Daoy (cell line): ENCODE measurements at regions not wholly inside any gene's neighbourhood (a gene's known extent, or its start where the extent isn't known, plus 50 kb on each side); places are given as distances from the start of the nearest gene placed in this dataset.

Source experiments
- DNase-seq: peaks from one replicate; pipeline ENCODE4 v3.0.0-alpha.2; 2015; ENCODE audit warnings: low read depth

DNA sequence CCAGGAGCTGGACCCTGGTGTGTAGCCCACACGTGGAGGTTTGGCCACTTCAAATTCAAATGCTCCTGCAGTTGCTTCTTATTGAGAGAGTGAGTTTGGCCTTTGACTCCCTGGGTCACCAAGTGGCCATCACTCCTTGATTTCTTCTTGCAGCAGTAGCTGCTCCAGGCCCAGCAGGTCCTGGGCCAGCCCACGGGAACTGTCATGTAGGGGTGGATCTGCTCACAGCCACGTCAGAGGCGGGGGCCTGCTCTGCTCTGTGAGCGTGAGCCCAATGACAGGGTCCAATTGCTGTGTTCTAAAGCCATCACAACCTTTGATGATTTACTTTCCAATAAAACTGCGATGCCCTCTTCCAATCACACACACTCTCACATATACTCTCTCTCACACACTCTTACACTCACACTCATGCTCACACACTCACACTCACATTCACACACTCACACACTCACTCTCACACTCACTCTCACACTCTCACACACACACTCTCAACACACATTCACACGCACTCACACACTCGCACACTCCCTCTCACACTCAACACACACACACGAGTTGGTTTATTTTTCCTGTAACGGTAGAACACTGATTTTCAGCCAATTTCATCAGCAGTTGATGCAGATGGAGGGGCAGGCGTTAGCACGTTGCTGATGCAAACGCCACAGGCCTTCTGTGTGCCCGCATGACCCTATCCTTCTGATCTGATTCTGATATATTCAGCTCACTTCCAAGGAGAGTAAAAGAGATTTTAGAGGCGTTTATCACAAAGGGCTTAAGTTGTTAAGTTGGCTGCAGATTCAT, 210.7 kb upstream of the PPP2R2D start:
- DNase-seq: no peak

- DNase-seq: no peak
These were observed 210.0 kb upstream of the PPP2R2D start for GRCh38 chr10:131690805-131691239.

DNA sequence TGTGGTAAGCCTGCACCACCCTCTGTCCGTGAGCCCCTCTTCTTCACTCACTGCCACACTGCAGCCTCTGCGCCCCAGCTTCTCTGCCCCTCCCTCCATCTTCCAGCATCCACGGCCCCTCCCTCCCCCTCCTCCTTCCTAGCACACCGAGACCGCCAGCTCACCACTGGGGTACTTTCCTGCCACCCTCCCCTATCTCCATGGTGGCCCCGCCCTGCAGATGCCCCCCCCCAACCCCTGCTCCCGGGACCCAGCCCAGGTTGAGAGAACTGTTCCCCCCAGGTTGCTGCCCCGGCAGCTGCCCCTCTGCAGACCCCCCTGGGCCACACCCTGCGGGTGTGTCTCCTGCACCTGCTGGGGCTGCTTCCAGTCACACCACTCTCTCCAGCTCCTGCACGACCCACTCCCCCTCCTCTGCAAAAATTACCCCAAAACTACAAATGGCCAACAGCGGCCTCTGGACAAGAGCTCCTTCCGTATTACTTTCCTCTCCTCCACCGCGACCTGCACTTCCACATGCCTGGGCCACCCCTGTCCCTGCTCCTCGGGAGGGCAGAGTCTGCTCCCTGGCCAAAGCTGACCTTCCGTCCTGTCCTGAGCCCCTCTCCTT, 209.2 kb upstream of the PPP2R2D start:
- no peak for DNase-seq

DNA sequence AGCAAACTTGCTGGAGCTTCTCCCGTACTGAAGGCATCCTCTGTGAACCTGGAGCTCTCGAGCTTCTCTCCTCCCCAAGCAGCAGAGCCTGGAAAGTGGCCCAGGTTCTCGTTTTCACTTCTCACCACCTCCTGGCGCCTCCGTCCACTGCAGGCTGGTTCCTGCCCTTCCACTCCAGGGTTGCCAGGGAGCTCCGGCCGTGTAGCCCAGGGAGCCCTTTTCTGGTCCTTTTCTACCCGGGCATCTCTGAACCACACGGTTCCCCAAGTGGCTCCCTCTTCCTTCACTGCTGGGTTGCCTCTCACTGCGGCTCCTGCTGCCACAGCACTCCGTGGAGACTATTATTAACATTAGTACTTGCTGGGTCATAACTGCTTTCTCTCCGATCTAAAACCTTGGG, 208.6 kb upstream of the PPP2R2D start:
- DNase-seq: no peak

- DNase-seq: no peak
These were observed 208.0 kb upstream of the PPP2R2D start for GRCh38 chr10:131692686-131693334.

DNA sequence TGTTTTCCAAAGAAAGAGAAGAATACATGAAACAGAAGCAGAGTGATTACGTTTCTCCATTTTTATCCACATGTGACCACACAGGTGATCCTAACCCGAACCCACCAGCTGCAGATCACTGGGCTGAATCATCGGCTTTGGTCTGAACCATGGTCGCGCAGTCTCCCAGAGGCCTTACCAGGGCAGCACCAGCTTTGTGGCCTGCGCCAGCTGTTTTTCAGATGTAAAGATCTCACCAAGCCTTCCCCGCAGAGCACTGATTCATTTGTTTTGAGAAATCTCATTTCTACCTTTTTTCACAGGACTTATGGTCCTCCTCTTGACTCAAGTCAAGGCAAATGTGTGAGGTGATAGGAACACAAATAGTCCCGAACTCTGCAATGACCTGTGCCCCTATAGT, 207.0 kb upstream of the PPP2R2D start:
- no peak for DNase-seq

DNA sequence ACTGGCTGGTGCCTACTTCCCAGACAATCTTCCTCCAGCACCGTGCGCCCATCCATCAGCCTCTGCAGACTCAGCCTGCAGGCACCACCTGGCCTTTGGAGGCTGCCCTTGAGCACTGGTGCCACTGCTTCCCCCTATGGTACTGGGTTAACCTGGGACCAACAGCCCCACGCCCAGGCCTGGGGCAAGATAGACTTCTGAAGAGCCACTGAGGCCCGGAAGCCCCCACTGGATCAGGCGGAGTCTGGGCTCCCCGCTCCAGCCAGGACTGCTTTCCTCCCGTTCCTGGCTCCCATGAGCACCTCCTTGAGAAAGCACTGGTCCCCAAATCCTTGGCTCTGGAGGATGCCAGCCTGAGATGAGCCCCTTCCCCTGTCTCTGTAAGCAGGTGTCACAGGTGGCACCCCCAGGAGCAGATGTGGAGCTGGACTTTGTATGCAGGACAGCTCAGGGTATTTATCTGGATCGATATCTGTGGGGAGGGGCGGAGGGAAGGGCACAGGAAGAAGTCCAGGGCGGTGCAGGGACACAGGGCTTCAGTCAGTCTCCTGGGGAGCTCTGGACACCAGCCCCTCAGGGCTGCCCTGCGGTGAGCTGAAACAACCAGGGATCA, 206.5 kb upstream of the PPP2R2D start:
- no peak for DNase-seq

GRCh38 chr10:131694781-131695495, 205.9 kb upstream of the PPP2R2D start:
- no peak for DNase-seq

GRCh38 chr10:131695496-131696165, 205.2 kb upstream of the PPP2R2D start:
- no peak for DNase-seq

DNA sequence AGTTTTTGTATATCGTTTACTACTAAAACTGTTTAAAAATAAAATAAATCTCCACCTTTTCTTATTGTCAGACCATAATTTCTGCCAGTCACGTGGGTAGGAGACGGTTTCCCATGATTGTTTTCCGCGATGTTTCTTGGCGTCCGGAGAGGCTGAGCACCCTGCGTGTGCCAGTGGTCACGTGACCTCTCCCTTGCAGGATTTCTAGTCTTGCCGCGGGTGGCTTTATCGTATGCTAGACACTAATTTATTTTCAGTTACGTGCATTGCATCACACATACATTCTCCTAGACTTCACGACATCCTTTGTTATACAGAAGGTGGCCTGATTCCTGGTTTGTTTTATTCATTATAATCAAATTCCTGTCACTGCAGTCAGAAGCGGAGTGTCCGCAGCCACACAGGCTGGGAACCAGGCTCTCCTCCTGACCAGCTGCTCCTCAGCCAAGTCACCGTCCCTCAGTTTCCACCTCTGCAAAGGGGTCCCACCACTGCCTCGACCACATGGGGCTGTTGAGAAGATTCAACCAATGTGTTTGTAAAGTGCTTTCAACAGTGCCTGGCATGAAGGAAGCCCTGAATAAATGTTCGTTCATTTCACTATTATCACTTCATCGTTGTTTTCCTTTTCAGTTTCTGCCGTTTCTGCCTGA, 203.2 kb upstream of the PPP2R2D start:
- DNase-seq: no peak

- DNase-seq: no peak
These were observed 202.6 kb upstream of the PPP2R2D start for GRCh38 chr10:131698232-131698631.

DNA sequence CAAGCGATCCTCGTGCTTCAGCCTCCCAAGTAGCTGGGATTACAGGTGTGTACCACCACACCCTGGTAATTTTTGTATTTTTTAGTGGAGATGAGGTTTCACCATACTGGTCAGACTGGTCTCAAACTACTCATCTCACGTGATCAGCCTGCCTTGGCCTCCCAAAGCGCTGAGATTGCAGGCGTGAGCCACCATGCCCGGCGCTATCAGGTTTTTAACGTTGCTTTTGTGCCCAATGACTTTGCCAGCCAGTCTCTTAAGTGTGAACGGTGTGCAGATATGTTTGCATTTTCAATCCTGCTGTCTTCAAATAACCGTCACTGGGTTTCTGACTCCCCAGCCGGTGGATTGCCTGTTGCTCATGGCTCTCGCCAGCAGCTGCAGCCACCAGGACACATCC, 201.8 kb upstream of the PPP2R2D start:
- DNase-seq: no peak

- no peak for DNase-seq
These were observed 200.8 kb upstream of the PPP2R2D start for GRCh38 chr10:131700032-131700431.

DNA sequence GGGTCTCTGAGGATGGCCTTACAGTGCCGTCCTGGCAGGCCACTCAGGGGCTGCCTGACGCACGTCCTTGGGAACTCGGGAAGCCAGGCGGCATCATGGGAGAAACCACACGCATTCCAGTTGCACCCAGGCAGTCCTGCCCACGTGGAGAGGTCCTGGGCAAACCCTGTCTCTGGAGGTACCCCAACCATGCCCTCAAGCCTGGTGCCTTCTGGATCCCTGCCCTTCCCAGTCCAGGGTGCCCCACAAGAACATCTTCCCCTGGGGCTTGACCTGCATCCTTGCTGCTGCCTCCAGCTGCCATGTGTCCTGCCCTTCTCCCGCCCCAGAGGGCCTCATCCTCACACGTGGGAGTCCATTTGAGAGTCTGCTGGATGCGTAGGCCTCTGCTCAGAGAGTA, 200.3 kb upstream of the PPP2R2D start:
- no peak for DNase-seq

DNA sequence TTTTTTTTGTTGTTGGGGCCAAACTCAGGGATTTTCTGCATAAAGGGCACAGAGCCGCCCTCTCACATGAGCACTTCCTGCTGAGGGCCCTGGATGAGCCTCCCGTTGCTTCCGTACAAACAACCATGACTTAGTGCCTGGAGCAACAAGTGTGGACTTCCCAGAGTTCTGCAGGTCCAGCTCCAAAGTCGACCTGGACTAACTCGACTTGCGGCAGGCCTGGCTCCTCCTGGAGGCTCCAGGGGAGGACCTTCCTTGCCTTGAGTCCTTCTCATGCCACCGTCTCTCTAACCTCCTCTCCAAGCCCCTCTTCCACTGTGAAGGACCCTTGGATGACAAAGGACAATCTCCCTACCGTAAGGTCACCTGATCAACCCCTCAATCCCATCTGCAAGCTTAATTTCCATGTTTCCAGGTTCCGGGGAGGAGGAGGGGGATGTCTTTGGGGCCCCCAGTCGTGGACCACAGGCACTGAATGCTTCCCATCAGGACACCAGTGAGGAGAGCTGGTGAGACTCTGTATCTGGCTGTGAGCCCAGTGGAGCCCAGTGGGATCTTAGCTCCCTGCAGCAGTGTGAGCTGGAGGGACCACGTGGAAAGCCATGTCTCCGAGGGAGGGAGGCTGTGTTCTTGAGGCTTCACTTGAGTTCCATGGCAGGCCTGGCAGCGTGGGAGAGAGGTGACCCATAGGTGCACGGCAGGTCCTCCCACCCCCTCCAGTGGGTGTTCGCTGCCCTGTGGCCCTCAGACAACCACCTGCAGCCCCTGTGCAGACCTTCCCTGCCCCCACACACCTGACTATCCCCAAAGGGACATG, 199.5 kb upstream of the PPP2R2D start:
- DNase-seq: no peak

- DNase-seq: no peak
These were observed 198.1 kb upstream of the PPP2R2D start for GRCh38 chr10:131702531-131703356.

DNA sequence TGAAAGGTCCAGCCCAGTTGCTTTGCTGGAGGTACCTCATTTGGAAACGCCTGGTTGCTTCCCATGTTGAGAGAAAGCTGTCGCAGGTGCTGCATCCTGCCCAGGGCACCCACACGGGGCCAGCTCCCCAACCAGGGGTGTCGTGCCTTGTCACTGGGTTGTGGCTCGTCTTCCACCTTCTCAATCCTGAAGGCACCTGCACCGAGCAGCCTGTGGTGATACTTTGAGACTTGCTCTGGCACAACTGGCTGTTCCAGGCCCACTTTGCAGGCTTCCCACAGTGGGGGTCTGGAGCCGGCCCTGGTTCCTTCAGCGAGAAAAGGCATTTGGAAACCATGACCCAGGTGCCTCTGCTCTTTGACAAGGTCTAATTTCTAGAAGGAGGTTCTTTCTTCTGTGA, 197.3 kb upstream of the PPP2R2D start:
- no peak for DNase-seq

DNA sequence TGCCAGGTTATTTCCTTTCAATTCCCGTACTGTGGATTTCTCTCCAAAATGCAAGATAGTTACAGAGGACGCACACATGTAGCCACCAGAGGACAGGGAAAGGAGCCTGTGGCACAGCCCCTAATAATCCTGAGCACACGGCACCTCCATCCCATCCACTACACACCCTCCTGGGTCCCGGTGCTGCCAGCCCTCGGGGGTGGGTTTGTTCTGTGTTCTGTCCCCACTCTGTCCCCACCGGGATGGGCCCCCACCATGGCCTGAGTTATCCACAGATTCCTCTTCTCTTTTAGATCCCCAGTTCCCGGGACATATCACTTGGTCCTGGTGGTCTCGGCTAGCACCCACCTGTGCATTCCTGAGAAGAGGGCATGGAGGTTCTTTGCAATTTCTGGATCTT, 196.9 kb upstream of the PPP2R2D start:
- no peak for DNase-seq

- no peak for DNase-seq
These were observed 194.3 kb upstream of the PPP2R2D start for GRCh38 chr10:131706476-131706875.
